ENCODE measurements at regions not wholly inside any gene's neighbourhood (a gene's known extent, or its start where the extent isn't known, plus 50 kb on each side); places are given as distances from the start of the nearest gene placed in this dataset.

GRCh38 chr4:82057990-82058544 lies 315.7 kb downstream of the HNRNPD start:
- WGBS, 5 donors, result 5 to 17% (median 14%) methylated on average over 1 of the region's 1 CpG

GRCh38 chr4:82055156-82055555 lies 318.6 kb downstream of the HNRNPD start:
- 74 to 94% (median 82%) methylated on average over 1 of the region's 1 CpG for WGBS, 5 donors
- no peaks in the 10 kb centered on the region for H3K36me3 ChIP-seq
- H3K27me3 ChIP-seq, result peaks cover 0 to 4% (median 0%) of the 10 kb centered on the region in 3 donors
- TF ChIP-seq CTCF (IDR thresholded peaks at IDR 0.05), result no peak
- intact Hi-C loops (cut with DNase I; ENCODE audit: low total_unique reads), result no loop called here
- DNase-seq, result no peak
- H3K4me3 ChIP-seq, result no peak overlapping the region
- peaks cover 0 to 4% (median 0%) of the 10 kb centered on the region in 4 donors for H3K9me3 ChIP-seq
- H3K27ac ChIP-seq, result no peak overlapping the region
- no peaks in the 10 kb centered on the region for H3K4me1 ChIP-seq

More at GRCh38 chr4:82057990-82058544, 315.7 kb downstream of the HNRNPD start:
- TF ChIP-seq CTCF (IDR thresholded peaks at IDR 0.05) (no peak), EP300 (IDR thresholded peaks at IDR 0.05) (no peak), POLR2A (IDR thresholded peaks at IDR 0.05) (no peak), POLR2AphosphoS5 (IDR thresholded peaks at IDR 0.05) (no peak)
- no peak overlapping the region for H3K4me3 ChIP-seq
- no peaks in the 10 kb centered on the region for H3K36me3 ChIP-seq
- intact Hi-C loops (cut with DNase I; ENCODE audit: low total_unique reads), result no loop called here
- no peak overlapping the region for H3K27ac ChIP-seq
- DNase-seq, result no peak
- H3K9me3 ChIP-seq, result peaks cover 0 to 4% (median 0%) of the 10 kb centered on the region in 4 donors
- H3K27me3 ChIP-seq, result no peaks in the 10 kb centered on the region
- H3K4me1 ChIP-seq, result no peaks in the 10 kb centered on the region

GRCh38 chr4:82053396-82053795 lies 320.4 kb downstream of the HNRNPD start:
- TF ChIP-seq CTCF (IDR thresholded peaks at IDR 0.05) (no peak), EP300 (IDR thresholded peaks at IDR 0.05) (no peak)
- no peaks in the 10 kb centered on the region for H3K36me3 ChIP-seq
- 76 to 88% (median 82%) methylated on average over 2 of the region's 2 CpGs for WGBS, 5 donors
- H3K4me1 ChIP-seq, result no peaks in the 10 kb centered on the region
- H3K27ac ChIP-seq, result no peak overlapping the region
- H3K4me3 ChIP-seq, result no peak overlapping the region
- intact Hi-C loops (cut with DNase I; ENCODE audit: low total_unique reads), result no loop called here
- H3K9me3 ChIP-seq, result peaks cover 0 to 4% (median 0%) of the 10 kb centered on the region in 4 donors
- no peak for DNase-seq
- H3K27me3 ChIP-seq, result peaks cover 0 to 4% (median 0%) of the 10 kb centered on the region in 3 donors

- Histone ChIP-seq H3K4me3 (no peak overlapping the region), H3K4me1 (no peaks in the 10 kb centered on the region), H3K9me3 (no peaks in the 10 kb centered on the region), H3K27ac (no peak overlapping the region), H3K36me3 (no peaks in the 10 kb centered on the region), H3K27me3 (peaks cover 0 to 22% (median 4%) of the 10 kb centered on the region in 3 donors)
- intact Hi-C loops (cut with DNase I; ENCODE audit: low total_unique reads), result no loop called here
- no peak for DNase-seq
- no peak for TF ChIP-seq POLR2A (IDR thresholded peaks at IDR 0.05)
- TF ChIP-seq EP300 (IDR thresholded peaks at IDR 0.05), result no peak
- TF ChIP-seq POLR2AphosphoS5 (IDR thresholded peaks at IDR 0.05), result no peak
- no peak for TF ChIP-seq CTCF (IDR thresholded peaks at IDR 0.05)
- 76 to 94% (median 88%) methylated on average over 2 of the region's 2 CpGs for WGBS, 5 donors
Measured at GRCh38 chr4:82050796-82051195, 323.0 kb downstream of the HNRNPD start.
